Stimulated activated CD8-positive, alpha-beta memory T cell treated with anti-CD3 and anti-CD28 coated beads, Interleukin-15, amount 100 ng/mL, for 1 hour (primary cell): ENCODE measurements at regions not wholly inside any gene's neighbourhood (a gene's known extent, or its start where the extent isn't known, plus 50 kb on each side); places are given as distances from the start of the nearest gene placed in this dataset.
"Not testable (repeated sequence)": the region's sequence is repeated elsewhere in the genome, so short reads cannot be mapped to it uniquely, and the experiment has no call there.

Source experiments
- DNase-seq: peaks from one replicate; pipeline ENCODE4 v3.0.0-alpha.2; 2020; ENCODE audit warnings: low read depth

DNA sequence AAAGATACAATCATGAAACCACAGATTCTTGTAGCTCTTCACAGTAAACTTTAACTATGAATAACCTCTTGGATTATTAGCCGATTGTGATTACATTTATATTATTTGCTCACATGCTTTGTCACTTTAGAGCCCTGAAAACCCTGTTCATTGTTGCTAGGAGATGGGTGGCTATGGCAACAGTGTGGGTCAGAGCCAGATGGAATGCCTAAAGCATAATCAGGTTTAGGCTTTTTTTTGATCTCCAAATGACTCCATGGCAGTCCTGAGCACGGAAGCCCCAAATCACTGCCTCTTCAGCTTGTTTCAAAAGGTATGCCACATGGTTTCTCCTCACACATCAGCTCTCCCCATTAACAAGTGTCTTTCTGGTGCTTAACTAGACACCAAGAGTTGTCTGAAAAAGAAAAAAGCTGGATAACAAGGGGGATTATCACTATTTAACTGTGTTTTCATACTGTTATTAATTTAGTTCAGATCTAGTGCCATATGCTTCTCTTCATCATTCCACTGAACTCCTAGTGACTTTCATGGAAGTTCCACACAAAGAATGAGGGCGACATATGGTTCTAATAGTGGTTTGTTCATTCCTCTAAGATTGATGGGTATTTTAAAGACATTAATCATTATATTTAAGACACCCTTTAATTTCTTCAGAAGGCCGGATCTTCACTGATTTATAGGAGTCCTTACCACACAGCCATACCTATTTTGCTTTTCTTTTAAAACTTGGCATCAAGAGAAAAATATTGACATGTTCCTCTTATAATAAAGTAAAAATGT is 88.8 kb upstream of the PAM start:
- DNase-seq = no peak

DNA sequence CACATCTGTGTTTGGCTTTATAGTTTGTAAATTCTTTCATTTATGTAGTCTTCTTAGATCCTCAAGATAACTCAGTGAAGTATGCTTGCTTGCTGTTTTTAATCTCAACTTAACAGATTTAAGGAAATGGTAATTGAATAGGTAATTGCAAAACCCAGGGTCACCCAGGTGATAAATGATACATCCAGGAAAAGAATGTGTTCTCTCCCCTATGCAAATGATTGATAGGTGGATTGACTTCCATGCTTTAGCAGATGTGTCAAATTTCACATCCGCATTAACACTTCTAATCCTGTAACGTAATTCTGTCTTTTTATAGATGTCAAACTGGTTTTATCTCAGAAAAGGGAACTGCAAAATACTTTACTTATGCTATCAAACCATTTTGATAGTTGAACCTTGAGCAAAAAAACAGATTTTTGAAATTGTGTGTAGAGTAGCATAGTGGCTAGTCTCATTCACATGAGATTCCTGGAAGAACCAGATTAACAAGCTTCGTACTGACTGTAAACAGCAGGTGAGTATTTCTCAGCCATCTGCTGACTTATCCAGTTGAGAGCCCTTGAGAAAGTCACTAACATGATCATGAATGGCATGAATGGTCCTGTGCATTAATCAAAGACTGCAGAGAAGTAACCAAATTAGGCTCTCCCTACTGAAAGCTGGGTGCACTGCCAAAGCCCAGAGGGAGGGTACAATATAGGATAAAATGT is 86.7 kb upstream of the PAM start:
- DNase-seq = no peak

DNA sequence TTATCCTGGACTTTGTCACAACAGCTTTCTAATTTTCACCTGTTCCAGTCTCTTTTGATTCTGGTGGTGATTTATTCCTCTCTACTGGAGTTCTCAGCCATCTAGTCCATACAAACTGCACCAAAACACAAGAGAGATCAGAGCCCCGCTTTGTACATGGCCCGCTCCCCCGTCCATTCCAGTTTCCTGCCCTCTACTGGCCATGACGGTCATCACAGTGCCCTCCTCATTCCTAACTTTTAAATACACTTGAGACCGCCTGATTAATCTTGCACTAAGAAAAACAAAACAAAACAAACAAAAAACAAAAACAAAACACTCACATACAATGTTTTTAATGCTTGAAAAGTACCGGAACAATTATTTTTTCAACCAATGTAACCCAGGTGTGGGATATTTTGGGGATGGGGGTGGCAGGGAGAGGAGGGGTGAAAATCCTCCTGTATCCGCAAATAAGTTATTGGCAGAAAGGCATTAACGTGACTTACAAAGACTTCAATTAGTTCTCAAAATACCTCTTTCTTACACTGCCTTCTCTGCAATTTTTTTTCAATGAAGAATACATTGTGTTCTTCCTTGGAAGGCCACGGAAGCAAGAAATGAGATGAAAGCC is 84.8 kb upstream of the PAM start:
- no peak for DNase-seq

DNA sequence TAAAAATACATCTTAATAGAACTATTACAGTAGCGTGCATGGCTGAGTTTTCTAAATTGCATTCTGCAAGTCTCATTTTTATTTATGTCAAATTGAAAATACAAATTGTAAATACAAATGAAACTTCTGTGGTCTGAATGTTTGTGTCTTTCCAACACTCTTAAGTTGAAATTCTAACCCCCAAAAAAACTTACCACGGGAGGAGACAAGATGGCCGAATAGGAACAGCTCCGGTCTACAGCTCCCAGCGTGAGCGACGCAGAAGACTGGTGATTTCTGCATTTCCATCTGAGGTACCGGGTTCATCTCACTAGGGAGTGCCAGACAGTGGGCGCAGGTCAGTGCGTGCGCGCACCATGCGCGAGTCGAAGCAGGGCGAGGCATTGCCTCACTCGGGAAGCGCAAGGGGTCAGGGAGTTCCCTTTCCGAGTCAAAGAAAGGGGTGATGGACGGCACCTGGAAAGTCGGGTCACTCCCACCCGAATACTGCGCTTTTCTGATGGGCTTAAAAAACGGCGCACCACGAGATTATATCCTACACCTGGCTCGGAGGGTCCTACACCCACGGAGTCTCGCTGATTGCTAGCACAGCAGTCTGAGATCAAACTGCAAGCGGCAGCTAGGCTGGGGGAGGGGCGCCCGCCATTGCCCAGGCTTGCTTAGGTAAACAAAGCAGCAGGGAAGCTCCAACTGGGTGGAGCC is 83.9 kb upstream of the PAM start:
- DNase-seq = not testable (repeated sequence)

DNA sequence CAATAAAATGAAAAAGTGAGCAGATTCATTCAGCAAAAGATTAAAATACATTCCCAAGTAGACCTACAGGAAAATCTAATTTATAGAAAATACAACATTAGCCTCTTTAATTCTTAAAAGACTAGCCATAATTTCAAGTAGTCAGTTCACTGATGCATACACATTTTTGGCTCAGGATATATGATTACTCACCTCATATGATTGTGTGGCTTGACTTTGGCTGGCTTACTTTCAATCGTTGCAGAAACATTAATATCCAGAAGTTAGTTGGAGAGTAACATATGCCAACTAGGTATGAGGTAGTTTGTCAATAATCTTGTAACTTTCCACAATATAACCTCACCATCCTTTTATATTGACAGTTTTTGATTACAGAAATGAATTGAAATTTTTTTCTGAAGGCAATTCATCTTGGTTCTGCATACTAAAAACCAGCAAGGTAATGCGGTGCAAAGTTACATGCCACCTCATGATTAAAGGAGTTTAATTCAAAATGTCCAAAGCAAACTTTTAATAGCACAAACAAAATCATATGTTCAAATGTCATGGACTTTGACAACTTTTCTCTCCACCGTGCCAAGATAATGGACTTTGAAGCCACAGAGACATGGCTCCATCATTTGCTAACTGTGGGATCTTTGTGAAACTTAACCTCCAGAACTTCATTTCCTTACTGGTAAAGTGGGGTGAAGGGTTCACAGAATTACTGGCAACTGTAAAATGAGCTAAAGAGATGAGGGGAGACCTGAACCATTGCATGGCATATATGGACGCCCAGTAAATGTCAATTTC is 76.6 kb upstream of the PAM start:
- no peak for DNase-seq

DNA sequence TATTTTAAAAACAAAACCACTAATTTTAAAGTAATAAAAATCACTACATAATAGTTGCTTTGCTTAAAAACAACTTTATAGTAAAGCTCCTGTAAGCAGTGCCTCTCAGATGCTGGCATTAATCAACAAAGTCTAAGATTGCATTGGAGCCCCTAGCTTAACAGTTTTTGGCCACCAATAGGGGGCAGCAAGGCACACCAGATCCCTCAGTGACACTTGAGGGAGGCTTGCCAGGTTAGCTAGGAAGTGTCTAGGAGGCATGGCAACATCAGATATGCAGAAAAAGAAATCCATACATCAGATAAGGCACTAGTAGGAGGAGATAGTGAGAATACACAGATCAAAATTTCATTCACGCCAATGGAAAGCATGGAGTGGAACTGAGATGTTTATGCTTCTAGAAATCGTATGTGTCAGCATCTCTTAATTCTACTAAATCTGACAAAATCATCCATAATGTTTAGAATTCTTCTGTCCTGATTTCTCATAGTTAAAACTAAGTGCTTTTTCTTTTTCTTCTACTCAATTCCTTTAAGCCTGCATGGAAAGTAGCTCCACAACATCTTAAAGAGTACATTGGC is 73.6 kb upstream of the PAM start:
- DNase-seq = peak; percentile 9

DNA sequence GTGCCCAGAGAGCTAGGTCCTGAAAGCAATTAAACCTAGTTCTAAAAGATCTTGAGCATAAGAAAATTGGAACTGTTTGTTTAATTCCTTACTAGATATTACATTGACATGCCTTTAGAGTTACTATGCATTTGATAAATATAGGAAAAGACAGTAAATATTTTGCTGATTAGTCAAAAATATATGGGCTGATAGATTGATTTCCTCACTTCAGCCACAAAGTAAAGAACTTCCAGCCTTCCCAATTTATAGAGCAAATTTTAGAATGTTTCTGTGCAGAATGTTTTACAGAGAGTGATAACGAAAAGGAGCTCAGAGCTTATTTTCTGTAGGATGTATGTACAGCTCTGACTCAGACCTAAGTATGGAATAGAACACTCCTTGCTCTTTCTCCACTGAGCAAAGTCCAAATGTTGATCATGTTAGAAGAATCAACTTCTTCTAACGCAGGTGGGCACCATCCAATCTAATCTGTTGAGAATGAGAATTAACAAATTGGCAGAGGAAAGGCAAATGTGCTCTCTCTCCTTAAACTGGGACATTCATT is 72.9 kb upstream of the PAM start:
- no peak for DNase-seq

DNA sequence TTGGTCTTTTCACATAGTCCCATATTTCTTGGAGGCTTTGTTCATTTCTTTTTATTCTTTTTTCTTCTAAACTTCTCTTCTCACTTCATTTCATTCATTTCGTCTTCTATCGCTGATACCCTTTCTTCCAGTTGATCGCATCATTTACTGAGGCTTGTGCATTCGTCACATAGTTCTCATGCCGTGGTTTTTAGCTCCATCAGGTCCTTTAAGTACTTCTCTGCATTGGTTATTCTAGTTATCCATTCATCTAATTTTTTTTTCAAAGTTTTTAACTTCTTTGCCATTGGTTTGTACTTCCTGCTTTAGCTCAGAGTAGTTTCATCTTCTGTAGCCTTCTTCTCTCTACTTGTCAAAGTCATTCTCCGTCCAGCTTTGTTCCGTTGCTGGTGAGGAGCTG is 67.0 kb upstream of the PAM start:
- DNase-seq = not testable (repeated sequence)

DNA sequence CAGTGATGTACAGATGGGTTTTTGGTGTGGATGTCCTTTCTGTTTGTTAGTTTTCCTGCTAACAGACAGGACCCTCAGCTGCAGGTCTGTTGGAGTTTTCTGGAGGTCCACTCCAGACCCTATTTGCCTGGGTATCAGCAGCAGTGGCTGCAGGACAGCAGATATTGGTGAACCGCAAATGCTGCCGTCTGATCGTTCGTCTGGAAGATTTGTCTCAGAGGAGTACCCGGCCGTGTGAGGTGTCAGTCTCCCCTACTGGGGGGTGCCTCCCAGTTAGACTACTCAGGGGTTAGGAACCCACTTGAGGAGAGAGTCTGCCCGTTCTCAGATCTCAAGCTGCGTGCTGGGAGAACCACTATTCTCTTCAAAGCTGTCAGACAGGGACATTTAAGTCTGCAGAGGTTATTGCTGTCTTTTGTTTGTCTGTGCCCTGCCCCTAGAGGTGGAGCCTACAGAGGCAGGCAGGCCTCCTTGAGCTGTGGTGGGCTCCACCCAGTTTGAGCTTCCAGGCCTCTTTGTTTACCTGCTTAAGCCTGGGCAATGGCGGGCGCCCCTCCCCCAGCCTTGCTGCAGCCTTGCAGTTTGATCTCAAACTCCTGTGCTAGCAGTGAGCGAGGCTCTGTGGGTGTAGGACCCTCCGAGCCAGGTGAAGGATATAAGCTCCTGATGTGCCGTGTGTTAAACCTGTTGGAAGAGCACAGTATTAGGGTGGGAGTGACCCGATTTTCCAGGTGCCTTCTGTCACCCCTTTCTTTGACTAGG is 66.3 kb upstream of the PAM start:
- not testable (repeated sequence) for DNase-seq

DNA sequence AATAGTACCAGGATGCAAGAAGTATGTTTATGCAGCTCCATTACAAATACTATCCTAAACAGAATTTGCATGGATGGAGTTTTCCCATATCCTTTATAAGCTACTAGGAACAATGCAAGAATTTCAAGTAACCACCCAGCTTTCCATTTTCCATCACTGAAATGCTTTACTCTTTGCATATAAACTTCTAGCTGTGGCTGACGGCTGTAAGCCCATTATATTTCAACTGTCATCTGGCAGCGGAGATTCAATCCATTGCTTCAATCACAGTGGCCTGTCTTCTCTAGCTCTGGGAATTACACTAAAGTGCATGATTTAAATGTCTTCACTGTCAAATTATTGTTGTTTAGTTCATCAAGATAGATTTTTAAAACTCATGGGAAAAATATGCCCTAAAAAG is 64.2 kb upstream of the PAM start:
- DNase-seq = no peak

DNA sequence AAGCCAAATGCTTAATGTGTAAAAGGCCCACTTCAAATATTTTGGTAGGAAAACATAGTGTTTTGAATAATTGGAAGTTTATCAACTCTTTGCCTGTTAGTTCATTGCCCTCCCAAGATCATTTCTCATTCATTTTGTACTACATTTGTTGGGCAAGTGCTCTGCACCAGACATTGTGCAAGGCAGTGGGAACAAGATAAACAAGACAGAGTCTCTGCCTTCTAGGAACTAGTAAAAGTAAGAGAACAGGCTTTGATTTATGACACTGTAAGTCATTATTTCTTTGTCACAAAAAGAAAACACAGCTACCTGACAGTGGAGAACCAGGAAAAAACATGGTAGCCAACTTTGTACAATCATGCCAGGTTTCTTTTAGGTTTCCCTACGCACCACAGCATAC is 63.7 kb upstream of the PAM start:
- no peak for DNase-seq

DNA sequence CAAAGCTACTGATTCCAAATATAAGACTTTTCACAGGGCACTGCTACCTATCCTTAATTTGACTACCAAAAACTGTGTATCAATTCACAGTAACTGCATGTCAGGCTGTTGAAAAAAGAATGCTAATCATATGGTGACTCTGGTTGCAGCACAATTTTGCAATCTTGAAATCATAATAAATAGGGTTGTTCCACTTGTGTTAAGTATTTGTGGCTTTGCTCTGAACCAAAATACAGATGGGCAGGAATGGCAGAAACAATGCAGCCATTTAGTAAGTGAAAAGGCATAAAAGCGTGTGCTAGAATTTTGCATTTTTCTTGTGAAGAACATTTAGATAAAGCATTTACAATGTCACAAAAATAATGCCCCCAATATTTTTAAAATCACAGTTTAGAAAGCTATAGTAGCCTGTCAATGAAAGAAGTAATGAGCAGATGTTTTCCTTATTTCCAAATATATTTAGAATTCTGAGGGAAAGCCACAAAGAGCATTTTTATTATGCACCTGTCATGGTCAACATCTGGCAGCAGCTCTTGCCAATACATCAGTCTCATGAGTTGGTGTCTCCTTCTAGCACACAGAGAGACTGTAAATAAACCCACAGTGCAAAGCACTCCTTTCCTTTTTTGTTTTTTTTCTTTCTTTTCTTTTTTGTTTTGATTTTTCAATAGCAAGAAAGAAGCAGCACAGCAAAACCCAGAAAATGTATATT is 54.8 kb upstream of the PAM start:
- DNase-seq = no peak

DNA sequence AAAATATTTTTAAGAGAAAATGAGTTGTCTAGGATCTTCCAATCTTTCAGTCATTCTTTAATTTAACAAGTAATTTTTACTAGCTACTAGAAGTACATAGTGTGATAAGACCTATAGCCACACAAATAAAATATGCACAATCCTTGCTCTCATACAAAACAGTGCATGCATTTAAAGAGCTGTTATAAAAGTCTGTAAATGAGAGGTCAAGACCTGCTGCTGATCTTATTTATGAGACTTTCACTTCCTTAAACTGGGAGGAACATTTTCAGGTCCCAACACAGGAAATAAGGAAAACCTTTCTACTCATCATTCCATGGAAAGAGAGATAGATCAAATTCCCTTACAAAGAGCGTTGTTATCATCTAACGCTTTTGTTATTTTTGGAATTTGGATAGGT is 54.2 kb upstream of the PAM start:
- DNase-seq = no peak

DNA sequence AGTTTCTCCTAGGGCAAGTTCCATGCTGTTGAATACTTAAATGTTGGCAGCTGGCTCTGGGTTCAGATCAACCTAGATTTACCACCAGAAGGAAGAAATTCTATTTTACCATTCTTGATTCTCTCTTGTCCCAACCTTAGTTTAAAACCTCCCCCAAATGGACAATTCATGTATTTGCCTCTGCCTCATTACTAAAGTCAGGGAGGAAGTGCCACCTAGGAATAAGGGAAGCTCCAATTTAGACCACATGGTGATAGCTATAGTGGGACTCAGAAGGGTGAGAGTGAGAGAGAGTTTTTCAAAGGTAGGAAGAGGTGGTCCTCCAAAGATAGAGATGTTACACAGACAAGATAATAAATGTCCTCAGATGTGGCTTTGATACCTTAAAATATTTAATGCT is 53.4 kb upstream of the PAM start:
- DNase-seq = no peak
